IPS DF 4.7 (cell line): ENCODE measurements at regions not wholly inside any gene's neighbourhood (a gene's known extent, or its start where the extent isn't known, plus 50 kb on each side); places are given as distances from the start of the nearest gene placed in this dataset.
"Not testable (repeated sequence)": the region's sequence is repeated elsewhere in the genome, so short reads cannot be mapped to it uniquely, and the experiment has no call there.

ENCODE experiments used
- DNase-seq: peaks from one replicate; pipeline ENCODE4 v3.0.0-alpha.2; 2013; ENCODE audit warnings: low spot score; ENCODE audit errors: extremely low read depth

DNA sequence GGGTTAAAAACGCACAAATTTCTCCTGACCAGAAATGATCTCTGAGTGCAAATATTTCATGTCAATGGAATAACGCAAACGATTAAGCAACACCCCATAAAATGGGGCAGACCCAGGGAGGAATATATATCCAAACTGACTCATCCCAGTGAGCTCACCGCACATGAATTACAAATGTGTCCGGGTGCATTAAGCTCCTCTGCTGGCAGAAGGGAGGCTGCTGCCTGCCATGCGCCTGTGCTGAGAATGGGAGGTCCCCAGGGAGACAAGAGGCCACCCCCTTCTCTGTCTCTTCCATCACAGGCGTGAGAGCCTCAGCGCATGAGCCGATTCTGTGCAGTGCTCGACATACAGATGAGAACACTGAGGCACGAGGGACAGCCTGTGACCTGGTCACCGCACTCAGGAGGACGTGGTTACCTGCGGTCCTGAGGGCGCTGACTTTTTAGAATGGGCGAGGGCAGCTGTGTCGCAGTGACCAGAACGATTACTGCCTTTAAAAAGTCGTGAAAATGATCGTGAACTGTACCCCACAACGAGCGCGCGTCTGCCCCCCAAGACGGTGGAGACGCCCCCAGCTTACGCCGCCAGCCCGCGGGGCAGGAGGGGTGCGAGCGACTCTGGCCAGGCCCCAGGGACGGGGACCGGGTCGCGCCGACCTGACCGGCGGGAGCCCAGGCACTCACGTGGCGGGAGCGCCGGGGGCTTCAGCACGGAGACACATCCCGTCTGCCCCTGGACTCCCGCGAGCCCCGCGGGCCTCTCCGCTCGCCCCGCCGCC lies 188.5 kb downstream of the ADRA2C start:
- DNase-seq = not testable (repeated sequence)

DNA sequence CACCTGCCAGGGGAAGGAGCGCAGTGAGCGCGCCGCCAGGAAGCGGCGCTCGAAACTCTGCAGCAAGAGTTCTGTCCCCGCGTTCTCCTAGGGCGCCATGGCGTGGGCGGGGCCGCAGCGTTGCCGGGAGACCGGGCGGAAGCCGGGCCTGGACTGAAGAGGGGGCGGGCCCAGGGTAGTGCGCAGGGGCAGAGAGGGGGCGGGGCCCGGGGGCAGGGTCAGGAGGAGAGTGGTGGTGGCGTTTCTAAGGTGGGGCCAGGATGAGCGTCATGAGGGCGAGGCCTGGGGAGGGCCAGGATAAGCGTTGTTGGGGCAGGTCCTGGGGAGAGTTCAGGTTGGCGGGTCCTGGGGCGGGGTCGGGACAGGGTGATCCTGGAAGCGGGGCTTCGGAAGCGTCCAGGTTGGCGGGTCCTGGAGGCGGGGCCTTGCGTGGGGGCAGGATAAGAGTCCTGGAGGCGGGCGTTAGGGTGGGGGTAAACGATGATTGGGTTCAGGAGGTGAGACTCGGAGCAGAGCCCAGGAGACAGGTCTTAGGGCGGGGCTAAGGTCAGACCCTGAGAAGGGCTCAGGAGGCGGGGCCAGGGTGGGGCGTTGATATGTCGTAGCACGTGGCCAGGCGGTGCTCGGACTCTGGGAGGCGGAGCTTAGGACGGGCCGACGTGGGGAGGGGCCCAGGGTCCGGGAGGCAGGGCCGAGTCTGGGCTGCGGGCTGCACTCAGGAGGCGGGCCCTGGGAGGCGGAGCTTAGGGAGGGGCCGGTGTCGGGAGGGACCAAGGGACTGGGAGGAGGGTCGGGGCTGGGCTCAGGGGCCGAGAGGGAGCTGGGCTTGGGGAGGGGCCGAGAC lies 189.4 kb downstream of the ADRA2C start:
- peak; percentile 82 for DNase-seq

DNA sequence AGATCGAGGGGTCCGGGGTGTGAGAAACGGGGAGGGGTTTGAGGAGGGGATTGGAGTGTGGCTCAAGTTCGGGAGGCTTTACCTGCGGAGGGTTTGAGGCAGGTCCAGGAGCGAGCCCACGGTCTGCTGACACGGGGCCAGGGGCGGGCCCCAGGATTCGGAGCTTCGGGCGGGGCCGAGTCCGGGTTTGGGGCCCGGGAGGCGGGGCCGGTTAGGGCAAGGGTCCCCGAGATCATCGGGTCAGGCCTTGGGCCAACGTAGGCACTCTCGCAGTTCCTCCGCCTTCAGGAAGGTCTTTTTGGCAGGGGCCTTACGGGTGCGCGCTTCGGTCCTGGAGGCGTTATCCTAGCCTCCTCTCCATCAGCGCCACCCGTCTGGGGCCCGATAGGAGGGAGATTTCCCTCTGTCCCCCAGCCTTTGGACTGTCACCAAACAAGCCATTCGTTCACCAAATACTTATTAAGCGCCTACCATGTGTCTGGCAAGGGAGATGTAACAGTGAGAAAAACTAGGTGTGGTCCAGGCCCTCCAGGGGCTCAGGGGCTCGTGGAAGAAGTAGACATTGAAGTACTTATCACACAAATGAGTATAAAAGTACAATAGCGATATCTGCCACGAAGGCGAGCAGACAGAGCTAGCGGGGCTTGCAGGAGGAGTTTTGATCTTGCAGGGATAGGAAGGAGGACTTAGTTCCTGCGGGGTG lies 190.1 kb downstream of the ADRA2C start:
- not testable (repeated sequence) for DNase-seq

DNA sequence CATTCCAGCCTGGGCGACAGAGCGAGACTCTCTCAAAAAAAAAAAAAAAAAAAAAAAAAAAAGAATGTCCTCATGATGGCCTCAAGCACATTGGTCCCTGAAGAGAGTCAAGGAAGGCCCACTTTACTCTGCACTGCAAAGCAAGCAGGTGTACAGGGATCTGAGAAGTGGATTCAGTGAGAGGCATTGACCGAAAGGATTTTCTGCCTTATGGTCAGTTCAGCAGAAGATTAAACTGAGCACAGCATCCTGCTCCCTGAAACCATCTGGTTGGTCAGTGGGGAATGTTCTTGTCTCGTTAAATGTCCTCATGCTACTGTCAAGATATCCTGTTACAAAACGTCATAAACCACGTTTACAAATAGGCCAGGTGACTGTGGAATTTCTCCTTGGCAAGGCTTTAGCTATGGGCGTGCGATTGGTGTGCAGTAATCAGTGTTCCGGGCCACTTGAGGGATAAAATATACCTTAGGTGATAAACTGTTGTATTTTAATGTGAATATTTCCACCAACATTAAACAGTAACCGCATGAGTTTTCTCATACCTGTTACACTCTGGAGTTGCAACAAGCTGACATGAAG lies 195.0 kb downstream of the ADRA2C start:
- not testable (repeated sequence) for DNase-seq

DNA sequence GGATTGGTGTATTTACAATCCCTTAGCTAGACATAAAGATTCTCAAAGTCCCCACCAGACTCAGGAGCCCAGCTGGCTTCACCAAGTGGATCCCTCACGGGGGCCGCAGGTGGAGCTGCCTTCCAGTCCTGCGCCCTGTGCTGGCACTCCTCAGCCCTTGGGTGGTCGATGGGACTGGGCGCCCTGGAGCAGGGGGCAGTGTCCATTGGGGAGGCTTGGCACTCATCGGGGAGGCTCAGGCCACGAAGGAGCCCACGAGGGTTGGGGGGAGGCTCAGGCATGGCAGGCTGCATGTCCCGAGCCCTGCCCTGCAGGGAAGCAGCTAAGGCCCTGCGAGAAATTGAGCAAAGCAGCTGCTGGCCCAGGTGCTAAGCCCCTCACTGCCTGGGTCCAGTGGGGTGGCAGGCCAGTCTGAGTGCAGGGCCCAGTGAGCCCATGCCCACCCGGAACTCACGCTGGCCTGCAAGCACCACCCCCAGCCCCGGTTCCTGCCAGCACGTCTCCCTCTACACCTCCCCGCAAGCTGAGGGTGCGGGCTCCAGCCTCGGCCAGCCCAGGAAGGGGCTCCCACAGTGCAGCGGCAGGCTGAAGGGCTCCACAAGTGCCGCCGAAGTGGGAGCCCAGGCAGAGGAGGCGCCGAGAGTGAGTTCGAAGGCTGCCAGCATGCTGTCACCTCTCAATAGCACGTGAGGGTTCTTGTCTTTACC lies 198.5 kb downstream of the ADRA2C start:
- DNase-seq = not testable (repeated sequence)

DNA sequence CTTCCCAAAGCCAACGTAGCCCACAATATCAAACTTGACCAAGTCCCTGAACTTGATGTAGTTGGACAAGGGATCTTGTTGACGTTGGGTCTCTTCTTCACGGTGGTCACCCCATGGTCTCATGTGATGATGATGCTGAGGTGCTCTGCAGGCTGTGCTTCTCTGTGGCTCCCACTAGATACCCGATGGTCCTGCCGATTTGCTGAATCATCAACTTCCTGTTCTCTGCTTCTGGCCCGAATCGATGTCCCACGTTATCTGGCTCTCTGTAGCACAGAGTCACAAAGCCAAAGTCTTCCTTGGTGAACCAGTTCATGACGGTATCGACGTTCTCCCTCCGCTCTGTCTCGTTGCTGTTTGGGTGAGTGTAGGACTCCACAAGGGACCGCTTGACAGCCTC lies 201.0 kb downstream of the ADRA2C start:
- DNase-seq = not testable (repeated sequence)

DNA sequence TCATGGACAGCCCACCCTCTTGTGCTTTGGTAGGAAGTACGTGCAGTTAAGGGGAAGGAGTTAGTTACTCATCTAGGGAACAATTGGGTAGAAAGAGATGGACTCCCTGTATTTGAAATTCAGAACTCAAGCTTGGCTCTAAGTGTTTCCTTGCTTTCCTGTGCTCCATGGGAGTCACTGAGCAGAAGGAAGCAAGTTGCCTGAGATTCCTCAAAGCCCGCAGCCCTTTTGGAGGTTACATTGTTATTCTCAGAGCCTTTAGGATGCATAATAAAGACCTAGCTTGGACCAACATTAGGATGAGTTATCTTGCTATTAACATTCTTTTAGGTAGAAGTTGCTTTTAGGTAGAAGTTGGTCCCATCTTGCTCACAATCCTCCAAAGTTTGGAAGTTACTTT lies 206.4 kb downstream of the ADRA2C start:
- DNase-seq = not testable (repeated sequence)

DNA sequence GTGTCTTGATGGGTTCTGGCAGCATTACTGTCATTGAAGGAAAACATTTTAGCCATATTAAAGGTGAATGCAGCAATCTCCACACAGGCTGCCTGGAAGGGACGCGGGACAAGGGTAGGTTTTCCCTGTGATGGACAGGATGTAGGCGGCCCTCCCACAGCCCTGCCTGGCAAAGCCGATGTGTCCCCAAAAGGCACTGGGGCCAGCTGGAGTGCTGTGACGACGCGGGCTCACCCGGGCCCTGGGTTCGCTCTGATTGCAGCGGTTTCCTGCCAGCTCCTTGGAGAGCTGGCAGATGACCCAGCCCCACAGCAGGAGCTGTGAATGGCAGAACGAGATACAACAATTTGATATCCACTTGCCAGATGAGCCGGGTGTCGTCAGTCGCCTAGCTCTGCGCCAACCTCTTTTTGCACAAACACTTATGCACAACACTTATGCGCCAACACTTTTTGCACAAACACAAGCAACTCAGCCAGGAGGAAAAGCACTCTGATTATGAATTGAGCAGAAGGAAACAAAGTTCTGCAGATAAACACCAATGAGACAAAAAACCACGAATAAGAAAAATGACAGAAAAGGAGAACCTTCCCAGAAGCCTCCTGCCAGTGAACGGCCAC lies 207.5 kb downstream of the ADRA2C start:
- not testable (repeated sequence) for DNase-seq

DNA sequence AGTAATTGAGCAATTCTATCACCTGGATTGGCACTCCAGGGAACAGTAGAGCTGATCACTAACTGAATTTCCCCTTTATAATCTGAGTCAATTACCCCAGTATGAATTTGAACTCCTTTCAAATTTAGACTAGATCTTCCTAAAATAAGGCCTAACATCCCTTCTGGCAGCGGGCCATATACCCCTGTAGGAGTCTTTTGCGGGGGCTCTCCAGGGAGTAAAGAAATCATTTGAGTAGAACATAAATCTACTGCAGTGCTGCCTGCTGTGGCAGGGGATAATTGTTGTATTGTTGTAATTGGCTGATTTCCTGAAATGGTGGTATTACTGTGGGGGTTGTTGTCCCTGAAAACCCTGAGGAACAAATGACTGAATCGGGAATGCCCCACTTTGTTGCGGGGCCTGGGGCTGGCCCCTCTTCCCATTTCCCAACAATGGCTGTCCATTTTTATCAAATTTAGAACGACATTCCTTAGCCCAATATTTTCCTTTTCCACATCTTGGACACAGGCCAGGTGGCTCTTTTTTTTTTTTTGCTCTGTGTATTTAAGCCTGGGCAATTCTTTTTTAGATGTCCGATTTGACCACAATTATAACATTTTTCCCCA lies 217.4 kb downstream of the ADRA2C start:
- not testable (repeated sequence) for DNase-seq

DNA sequence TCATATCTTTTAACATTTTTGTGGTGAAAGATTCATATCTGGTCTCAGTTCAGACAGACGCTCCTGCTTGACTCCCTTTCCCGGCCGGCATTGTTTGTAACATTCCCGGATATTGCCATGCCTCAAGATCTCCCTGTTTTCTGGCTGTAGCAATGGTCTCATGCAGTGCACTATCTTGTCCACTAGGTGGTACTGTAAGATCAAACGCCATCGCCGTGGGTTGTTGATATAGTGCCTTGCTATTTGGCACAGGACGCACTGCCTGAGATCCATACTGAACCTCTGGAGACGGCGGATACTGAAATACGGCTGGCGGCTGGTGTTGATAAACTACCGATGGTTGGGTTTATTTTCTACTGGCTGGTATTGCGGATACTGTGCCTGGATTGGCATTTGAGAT lies 218.6 kb downstream of the ADRA2C start:
- not testable (repeated sequence) for DNase-seq

DNA sequence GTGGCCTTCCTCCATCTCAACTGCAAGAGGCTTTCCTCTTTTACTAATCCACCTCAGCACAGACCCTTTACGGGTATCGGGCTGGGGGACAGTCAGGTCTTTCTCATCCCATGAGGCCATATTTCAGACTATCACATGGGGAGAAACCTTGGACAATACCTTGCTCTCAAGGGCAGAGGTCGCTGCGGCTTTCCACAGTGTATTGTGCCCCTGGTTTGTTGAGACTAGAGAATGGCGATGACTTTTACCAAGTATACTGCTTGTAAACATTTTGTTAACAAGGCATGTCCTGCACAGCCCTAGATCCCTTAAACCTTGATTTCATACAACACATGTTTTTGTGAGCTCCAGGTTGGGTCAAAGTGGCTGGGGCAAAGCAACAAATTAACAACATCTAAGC lies 220.2 kb downstream of the ADRA2C start:
- not testable (repeated sequence) for DNase-seq

DNA sequence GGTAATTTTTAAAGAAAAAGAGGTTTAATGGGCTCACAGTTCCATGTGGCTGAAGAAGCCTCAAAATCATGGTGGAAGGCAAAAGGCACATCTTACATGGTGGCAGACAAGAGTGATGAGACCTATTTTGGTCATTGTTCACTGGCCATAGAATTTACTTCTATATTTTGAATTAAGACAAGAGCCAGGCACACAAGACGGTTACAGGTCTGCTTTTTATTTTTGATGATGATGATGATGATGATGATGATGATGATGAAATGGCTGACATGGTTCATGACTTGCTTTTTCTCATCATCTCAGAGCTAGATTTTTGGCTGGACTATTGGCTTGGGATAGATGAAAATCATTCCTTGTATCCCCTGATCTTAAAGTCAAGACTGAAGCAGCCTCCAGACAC lies 229.3 kb downstream of the OTOP1 start:
- not testable (repeated sequence) for DNase-seq

DNA sequence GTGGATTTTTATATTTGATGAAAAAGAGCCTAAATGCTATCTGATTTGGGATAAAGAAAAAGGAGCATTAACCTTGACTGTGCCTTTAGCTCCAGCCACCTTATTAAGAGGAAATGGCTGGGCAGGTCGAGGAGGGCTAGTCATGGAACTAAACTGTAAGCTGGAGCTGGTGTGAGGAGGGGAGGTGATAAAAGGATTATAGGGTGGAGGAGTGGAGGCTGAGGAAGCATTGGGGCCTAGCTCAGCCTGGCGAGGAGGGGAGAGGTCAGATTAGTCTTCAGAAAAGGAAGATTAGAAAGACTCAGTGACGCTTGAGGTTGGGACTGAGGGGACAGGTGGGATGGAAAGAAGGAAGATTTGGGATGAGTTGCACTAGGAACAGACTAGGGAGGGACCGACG lies 222.7 kb downstream of the OTOP1 start:
- DNase-seq = not testable (repeated sequence)

DNA sequence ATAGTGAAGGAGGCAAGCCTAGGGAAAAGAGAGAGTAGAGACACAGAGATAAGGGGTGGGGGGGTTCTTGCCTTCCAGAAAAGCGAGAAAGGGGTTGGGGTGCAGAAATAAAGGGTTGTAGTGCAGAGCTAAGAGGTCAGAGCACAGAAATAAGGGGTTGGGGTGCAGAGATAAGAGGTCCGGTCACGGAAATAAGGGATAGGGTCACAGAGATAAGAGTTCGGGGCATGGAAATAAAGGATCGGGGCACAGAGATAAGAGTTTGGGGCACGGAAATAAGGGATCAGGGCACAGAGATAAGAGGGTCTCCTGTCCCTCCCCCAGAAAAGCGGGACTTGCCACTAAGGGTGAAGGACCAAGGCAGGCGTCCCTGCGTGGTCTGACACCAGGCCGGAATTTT lies 222.0 kb downstream of the OTOP1 start:
- not testable (repeated sequence) for DNase-seq

DNA sequence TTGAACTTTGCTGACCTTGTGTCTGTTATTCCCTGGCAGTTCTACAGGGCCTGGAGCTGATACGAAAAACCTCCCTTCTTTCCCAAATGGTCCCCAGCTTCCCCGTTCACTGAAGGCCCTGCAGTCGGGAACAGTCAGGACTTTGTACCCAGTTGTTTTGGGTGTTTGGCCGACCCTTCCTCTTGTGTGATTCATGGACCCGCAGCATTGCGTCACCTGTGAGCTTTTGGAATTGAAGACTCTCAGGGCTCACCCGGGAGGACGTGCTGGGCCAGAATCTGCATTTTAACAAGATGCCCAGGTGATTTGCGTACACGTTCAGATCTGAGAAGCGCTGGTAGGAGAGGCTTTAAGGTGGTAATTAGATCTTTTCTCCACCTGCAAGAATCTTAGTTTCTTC lies 220.4 kb downstream of the OTOP1 start:
- DNase-seq = not testable (repeated sequence)

DNA sequence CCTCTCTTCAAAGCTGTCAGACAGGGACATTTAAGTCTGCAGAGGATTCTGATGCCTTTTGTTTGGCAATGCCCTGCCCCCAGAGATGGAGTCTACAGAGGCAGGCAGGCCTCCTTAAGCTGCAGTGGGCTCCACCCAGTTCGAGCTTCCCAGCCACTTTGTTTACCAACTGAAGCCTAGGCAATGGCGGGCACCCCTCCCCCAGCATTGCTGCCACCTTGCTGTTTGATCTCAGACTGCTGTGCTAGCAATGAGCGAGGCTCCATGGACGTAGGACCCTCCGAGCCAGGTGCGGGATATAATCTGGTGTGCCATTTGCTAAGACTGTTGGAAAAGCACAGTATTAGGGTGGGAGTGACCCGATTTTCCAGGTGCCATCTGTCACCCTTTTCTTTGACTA lies 207.7 kb downstream of the OTOP1 start:
- DNase-seq = not testable (repeated sequence)

DNA sequence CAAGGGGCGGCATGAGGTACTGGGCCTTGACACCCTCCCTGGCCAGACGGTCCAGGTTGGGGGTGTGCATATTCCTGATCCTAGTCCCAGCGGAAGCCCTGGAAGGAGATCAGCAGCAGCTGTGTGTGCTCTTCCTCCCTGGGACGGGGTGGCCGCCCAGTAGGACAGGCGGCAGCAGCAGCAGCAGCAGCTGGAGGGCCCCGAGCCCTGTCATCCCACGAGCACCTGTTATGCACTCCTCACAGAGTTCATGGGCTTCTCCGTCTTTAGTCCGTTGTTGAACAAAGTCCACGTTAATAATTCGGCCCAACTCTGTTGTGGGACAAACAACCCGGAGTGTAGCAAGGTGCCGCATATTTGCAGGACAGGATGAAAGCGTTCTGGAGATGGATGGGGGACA lies 205.6 kb downstream of the OTOP1 start:
- not testable (repeated sequence) for DNase-seq

DNA sequence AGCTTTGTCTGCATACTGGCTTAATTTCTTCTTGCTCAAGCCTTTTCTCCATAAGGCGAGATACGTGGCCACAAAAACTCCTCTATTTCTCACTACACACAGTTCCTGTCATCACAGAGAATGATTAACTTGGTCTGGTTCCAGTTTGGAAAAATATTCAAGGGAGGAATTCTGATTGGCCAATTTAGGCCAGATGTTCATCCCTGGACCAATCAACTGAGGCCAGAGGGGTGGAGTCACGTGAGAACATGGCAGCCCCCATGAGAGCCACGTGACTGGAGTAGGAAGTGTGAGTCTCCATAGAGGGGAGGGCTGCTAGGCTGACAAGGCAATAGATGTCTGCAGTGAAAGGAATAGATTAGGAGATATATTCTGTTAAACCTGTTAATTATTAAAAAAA lies 200.0 kb downstream of the OTOP1 start:
- not testable (repeated sequence) for DNase-seq

DNA sequence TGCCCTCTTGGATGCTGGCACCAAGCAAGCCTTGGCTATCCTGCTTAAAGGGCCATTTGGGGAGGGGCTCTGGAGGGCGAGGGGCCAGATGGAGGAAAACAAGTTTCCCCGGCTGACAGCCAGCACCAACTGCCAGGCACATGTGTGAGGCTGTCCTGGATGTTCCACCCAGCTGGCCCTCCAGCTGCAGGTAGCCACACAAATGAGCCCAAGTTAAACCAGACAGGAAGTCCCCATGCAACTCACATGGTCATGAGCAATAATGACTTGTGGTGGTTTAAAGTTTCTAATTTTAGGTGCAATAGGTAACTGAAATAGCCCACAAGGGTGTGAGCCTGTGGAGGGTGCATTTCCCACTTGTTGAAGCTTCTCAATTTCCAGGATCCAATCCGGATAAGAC lies 198.0 kb downstream of the OTOP1 start:
- not testable (repeated sequence) for DNase-seq

DNA sequence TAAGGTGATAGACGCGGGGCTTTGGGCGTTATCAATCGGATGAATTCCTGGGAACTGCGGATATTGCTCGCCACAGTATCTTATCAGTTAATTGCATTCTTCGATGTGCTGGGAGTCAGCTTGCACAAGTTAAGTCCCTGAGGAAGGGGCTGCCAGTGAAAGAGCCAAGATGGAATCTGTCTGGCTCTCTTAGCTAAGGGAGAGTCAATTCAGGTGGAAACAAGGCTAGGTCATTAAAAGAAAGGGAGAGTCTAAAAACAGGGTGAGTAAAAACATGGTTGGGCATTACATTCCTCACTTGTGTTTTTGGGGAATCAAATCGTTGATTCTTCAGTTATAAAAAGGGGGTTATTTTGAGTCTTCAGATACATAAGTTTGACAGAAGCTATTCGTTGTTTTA lies 196.2 kb downstream of the OTOP1 start:
- DNase-seq = not testable (repeated sequence)
